GM23248 (cell line): ENCODE measurements at regions not wholly inside any gene's neighbourhood (a gene's known extent, or its start where the extent isn't known, plus 50 kb on each side); places are given as distances from the start of the nearest gene placed in this dataset.

Experiments
- DNase-seq: peaks from one replicate; pipeline ENCODE4 v3.0.0-alpha.2; 2015
- H2AFZ ChIP-seq: fragments of 200-600 bp; sonication (generic); 2 replicates; pipeline ENCODE4 v1.6.1; 2016; ENCODE audit warnings: antibody characterized with exemption
- H3F3A ChIP-seq: fragments of 200-600 bp; sonication (generic); 2 replicates; pipeline ENCODE4 v1.6.1; 2016; ENCODE audit warnings: mild to moderate bottlenecking, antibody characterized with exemption, mixed run types; ENCODE audit not compliant: insufficient read depth
- H3K27ac ChIP-seq: fragments of 200-600 bp; sonication (generic); 2 replicates; pipeline ENCODE4 v1.5.1; 2016; ENCODE audit warnings: mild to moderate bottlenecking
- H3K27me3 ChIP-seq: fragments of 200-600 bp; sonication (generic); replicated peaks from 2 replicates; pipeline ENCODE4 v1.6.1; 2016; ENCODE audit warnings: mild to moderate bottlenecking; ENCODE audit not compliant: insufficient read depth
- H3K36me3 ChIP-seq: fragments of 200-600 bp; sonication (generic); 2 replicates; pipeline ENCODE4 v1.6.1; 2016; ENCODE audit warnings: low read depth, mild to moderate bottlenecking
- H3K4me1 ChIP-seq: fragments of 200-600 bp; sonication (generic); 2 replicates; pipeline ENCODE4 v1.6.1; 2016; ENCODE audit warnings: mild to moderate bottlenecking; ENCODE audit not compliant: insufficient read depth
- H3K4me2 ChIP-seq: fragments of 200-600 bp; sonication (generic); one replicate; pipeline ENCODE4 v1.6.1; 2016; ENCODE audit warnings: mild to moderate bottlenecking; ENCODE audit not compliant: unreplicated experiment
- H3K4me3 ChIP-seq: fragments of 200-600 bp; sonication (generic); 2 replicates; pipeline ENCODE4 v1.5.1; 2016; ENCODE audit warnings: mild to moderate bottlenecking
- H3K79me2 ChIP-seq: fragments of 200-600 bp; sonication (generic); 2 replicates; pipeline ENCODE4 v1.6.1; 2016; ENCODE audit warnings: mild to moderate bottlenecking; ENCODE audit not compliant: insufficient read depth
- H3K9ac ChIP-seq: fragments of 200-600 bp; sonication (generic); 2 replicates; pipeline ENCODE4 v1.6.1; 2016; ENCODE audit warnings: mild to moderate bottlenecking
- H3K9me2 ChIP-seq: fragments of 200-600 bp; sonication (generic); 2 replicates; pipeline ENCODE4 v1.6.1; 2016; ENCODE audit warnings: mixed run types, mild to moderate bottlenecking, moderate library complexity; ENCODE audit not compliant: insufficient read depth
- H3K9me3 ChIP-seq: fragments of 200-600 bp; sonication (generic); one replicate; pipeline ENCODE4 v1.6.1; 2017; ENCODE audit warnings: low read depth
- H4K20me1 ChIP-seq: fragments of 200-600 bp; sonication (generic); 2 replicates; pipeline ENCODE4 v1.6.0; 2016; ENCODE audit not compliant: insufficient read depth
- EZH2 ChIP-seq: fragments of 200-600 bp; sonication (generic); IDR thresholded peaks from 2 replicates; pipeline ENCODE4 v1.6.1; 2018; ENCODE audit warnings: antibody characterized with exemption, mild to moderate bottlenecking; ENCODE audit not compliant: insufficient read depth, poor library complexity, severe bottlenecking
- EZH2phosphoT487 ChIP-seq: fragments of 200-600 bp; sonication (generic); IDR thresholded peaks from 2 replicates; pipeline ENCODE4 v1.6.1; 2018; ENCODE audit warnings: antibody characterized with exemption, moderate library complexity, mild to moderate bottlenecking, low read depth; ENCODE audit not compliant: insufficient read depth
- WGBS, 2 experiments: methylation state at CpG; one replicate each; pipeline ENCODE4 v1.1.6; 2015 to 2017; ENCODE audit warnings: low lambda C conversion rate in 2 of 2, low coverage in 1 of 2; ENCODE audit errors: missing lambda C conversion rate in 2 of 2; 5-methylcytosine and 5-hydroxymethylcytosine counted together
- in situ Hi-C: fragments of 300-500 bp; cut with MboI; formaldehyde crosslinking; loops from 2 replicates; pipeline ENCODE4 v1.15.0; 2020

GRCh38 chr5:6843335-6843734 is 130.1 kb downstream of the TENT4A start:
- Histone ChIP-seq H3K9me3 (no peaks in the 10 kb centered on the region), H4K20me1 (no peaks in the 10 kb centered on the region), H3K9me2 (no peaks in the 10 kb centered on the region), H3K4me1 (no peaks in the 10 kb centered on the region), H3K27ac (no peak overlapping the region), H3K9ac (no peak overlapping the region), H3F3A (no peaks in the 10 kb centered on the region), H3K4me2 (no peak overlapping the region), H3K4me3 (no peak overlapping the region), H2AFZ (no peak overlapping the region), H3K79me2 (no peaks in the 10 kb centered on the region), H3K27me3 (peaks cover 4% of the 10 kb centered on the region; the same call in 1 of the 2 replicates), H3K36me3 (no peaks in the 10 kb centered on the region)
- TF ChIP-seq EZH2phosphoT487 (no peak), EZH2 (no peak)
- 9 to 22% methylated on average over 2 of the region's 2 CpGs for WGBS, 2 experiments
- in situ Hi-C loops = no loop called here
- no peak for DNase-seq

GRCh38 chr5:6843821-6844220 is 130.6 kb downstream of the TENT4A start:
- Histone ChIP-seq H3K36me3 (no peaks in the 10 kb centered on the region), H3K4me2 (no peak overlapping the region), H3K9ac (no peak overlapping the region), H3F3A (no peaks in the 10 kb centered on the region), H3K4me1 (no peaks in the 10 kb centered on the region), H2AFZ (no peak overlapping the region), H4K20me1 (no peaks in the 10 kb centered on the region), H3K27me3 (peaks cover 4% of the 10 kb centered on the region; the same call in 1 of the 2 replicates), H3K27ac (no peak overlapping the region), H3K4me3 (no peak overlapping the region), H3K79me2 (no peaks in the 10 kb centered on the region), H3K9me3 (no peaks in the 10 kb centered on the region), H3K9me2 (no peaks in the 10 kb centered on the region)
- in situ Hi-C loops = no loop called here
- no peak for TF ChIP-seq EZH2
- TF ChIP-seq EZH2phosphoT487 = no peak
- WGBS, 2 experiments = 44 to 50% methylated on average over 8 of the region's 8 CpGs
- DNase-seq = no peak

- DNase-seq = no peak
- TF ChIP-seq EZH2 (no peak), EZH2phosphoT487 (no peak)
- Histone ChIP-seq H3K36me3 (no peaks in the 10 kb centered on the region), H3K27ac (no peak overlapping the region), H3K4me2 (no peak overlapping the region), H3K27me3 (no peaks in the 10 kb centered on the region), H2AFZ (no peak overlapping the region), H3K9me3 (no peaks in the 10 kb centered on the region), H3K9ac (no peak overlapping the region), H3K79me2 (no peaks in the 10 kb centered on the region), H4K20me1 (no peaks in the 10 kb centered on the region), H3K4me1 (no peaks in the 10 kb centered on the region), H3F3A (no peaks in the 10 kb centered on the region), H3K9me2 (no peaks in the 10 kb centered on the region), H3K4me3 (no peak overlapping the region)
- in situ Hi-C loops = no loop called here
- 66 to 74% methylated on average over 2 to 17 of the region's 17 CpGs for WGBS, 2 experiments
These were observed 132.6 kb downstream of the TENT4A start for GRCh38 chr5:6845856-6846255.

- WGBS, 2 experiments = 67 to 78% methylated on average over 6 of the region's 6 CpGs
- in situ Hi-C loops = no loop called here
- no peak for DNase-seq
- Histone ChIP-seq H3K27ac (no peak overlapping the region), H3K9me2 (no peaks in the 10 kb centered on the region), H3K36me3 (no peaks in the 10 kb centered on the region), H3F3A (no peaks in the 10 kb centered on the region), H3K9me3 (no peaks in the 10 kb centered on the region), H4K20me1 (no peaks in the 10 kb centered on the region), H3K4me1 (no peaks in the 10 kb centered on the region), H3K9ac (no peak overlapping the region), H3K4me2 (no peak overlapping the region), H2AFZ (no peak overlapping the region), H3K79me2 (no peaks in the 10 kb centered on the region), H3K4me3 (no peak overlapping the region), H3K27me3 (no peaks in the 10 kb centered on the region)
- TF ChIP-seq EZH2phosphoT487 = no peak
- no peak for TF ChIP-seq EZH2
These were observed 134.6 kb downstream of the TENT4A start for GRCh38 chr5:6847870-6848269.
